Kidney epithelial cell (primary cell): ENCODE measurements at regions not wholly inside any gene's neighbourhood (a gene's known extent, or its start where the extent isn't known, plus 50 kb on each side); places are given as distances from the start of the nearest gene placed in this dataset.

ENCODE experiments used
- DNase-seq: peaks from one replicate; pipeline ENCODE4 v3.0.0-alpha.2; 2010; ENCODE audit warnings: low read depth
- H3K27me3 ChIP-seq: 2 replicates; pipeline ENCODE4 v1.6.0; 2011; ENCODE audit warnings: low read length; ENCODE audit not compliant: control insufficient read depth, insufficient read depth
- H3K36me3 ChIP-seq: 2 replicates; pipeline ENCODE4 v1.5.1; 2011; ENCODE audit warnings: low read length; ENCODE audit not compliant: control insufficient read depth, insufficient read depth
- H3K4me3 ChIP-seq: 2 replicates; pipeline ENCODE4 v1.5.1; 2011; ENCODE audit warnings: low read depth, mild to moderate bottlenecking, control low read depth, low read length
- CTCF ChIP-seq: IDR thresholded peaks from 2 replicates; pipeline ENCODE4 v1.5.1; 2011; ENCODE audit warnings: mild to moderate bottlenecking, moderate library complexity, low read length, control low read depth, inconsistent platforms; ENCODE audit not compliant: insufficient read depth, poor library complexity, severe bottlenecking

GRCh38 chr16:51553910-51554309 lies 402.8 kb upstream of the SALL1 start:
- no peaks in the 10 kb centered on the region for H3K27me3 ChIP-seq
- no peak for DNase-seq
- no peak overlapping the region for H3K4me3 ChIP-seq
- no peaks in the 10 kb centered on the region for H3K36me3 ChIP-seq
- no peak for TF ChIP-seq CTCF

GRCh38 chr16:51553314-51553713 lies 402.2 kb upstream of the SALL1 start:
- TF ChIP-seq CTCF = no peak
- Histone ChIP-seq H3K27me3 (no peaks in the 10 kb centered on the region), H3K36me3 (no peaks in the 10 kb centered on the region), H3K4me3 (no peak overlapping the region)
- DNase-seq = no peak

GRCh38 chr16:51550800-51551347 lies 399.8 kb upstream of the SALL1 start:
- Histone ChIP-seq H3K27me3 (no peaks in the 10 kb centered on the region), H3K4me3 (no peak overlapping the region), H3K36me3 (no peaks in the 10 kb centered on the region)
- no peak for DNase-seq
- TF ChIP-seq CTCF = no peak

- no peaks in the 10 kb centered on the region for H3K36me3 ChIP-seq
- TF ChIP-seq CTCF = no peak
- DNase-seq = no peak
- H3K27me3 ChIP-seq = no peaks in the 10 kb centered on the region
- no peak overlapping the region for H3K4me3 ChIP-seq
These were observed 398.8 kb upstream of the SALL1 start for GRCh38 chr16:51549836-51550235.

GRCh38 chr16:51545951-51546350 lies 394.9 kb upstream of the SALL1 start:
- TF ChIP-seq CTCF = no peak
- no peak overlapping the region for H3K4me3 ChIP-seq
- H3K27me3 ChIP-seq = no peaks in the 10 kb centered on the region
- no peaks in the 10 kb centered on the region for H3K36me3 ChIP-seq
- no peak for DNase-seq

GRCh38 chr16:51544851-51545467 lies 393.9 kb upstream of the SALL1 start:
- Histone ChIP-seq H3K27me3 (no peaks in the 10 kb centered on the region), H3K4me3 (no peak overlapping the region), H3K36me3 (no peaks in the 10 kb centered on the region)
- no peak for DNase-seq
- TF ChIP-seq CTCF = no peak
